Pancreas (tissue), 10 donors: ENCODE measurements at regions not wholly inside any gene's neighbourhood (a gene's known extent, or its start where the extent isn't known, plus 50 kb on each side); places are given as distances from the start of the nearest gene placed in this dataset.

Experiments used
- ATAC-seq, 4 donors: fragments of 200-7000 bp; cut with Tn5 transposase; one replicate each; pipeline versions ENCODE4 v1.8.0 to v1.9.1; 2020; ENCODE audit warnings: mild to moderate bottlenecking in 4 of 4, moderate library complexity in 4 of 4
- DNase-seq, 6 donors: peaks; one replicate each; pipeline ENCODE4 v3.0.0-alpha.2; 2020
- FAIRE-seq: peaks from 2 replicates; lab custom pipeline; 2012; peaks lifted over from hg19 to GRCh38; lab: Jason Lieb, UNC
- H3K27ac ChIP-seq, 4 donors: fragments of 200-600 bp; sonication (generic); 1 replicate in 3 of 4; 2 replicates in 1 of 4; pipeline versions ENCODE4 v1.5.0 to v1.8.0; 2020
- H3K27me3 ChIP-seq, 4 donors: fragments of 200-600 bp; one replicate each; pipeline ENCODE4 v1.8.0; 2021
- H3K36me3 ChIP-seq, 3 donors: fragments of 200-600 bp; sonication (generic) in 1 of 3; one replicate each; pipeline versions ENCODE4 v1.5.0 to v1.8.0; 2020 to 2021
- H3K4me1 ChIP-seq, 3 donors: fragments of 200-600 bp; one replicate each; pipeline ENCODE4 v1.8.0; 2021
- H3K4me3 ChIP-seq, 4 donors: fragments of 200-600 bp; sonication (generic) in 2 of 4; one replicate each; pipeline versions ENCODE4 v1.5.0 to v1.8.0; 2020 to 2021
- H3K9me3 ChIP-seq, 4 donors: fragments of 200-600 bp; one replicate each; pipeline ENCODE4 v1.8.0; 2021
- WGBS, 2 donors: extraction: QIAGEN DNeasy Blood & Tissue Kit; methylation state at CpG; one replicate each; pipeline ENCODE4 v1.1.7; 2013; 5-methylcytosine and 5-hydroxymethylcytosine counted together
- intact Hi-C, 3 donors: fragments of 100-400 bp; cut with DNase I; formaldehyde crosslinking; loops; one replicate each; pipeline versions ENCODE4 v1.11.1 to v1.14.2; 2022
- TF ChIP-seq, protein P1 (sequence below), 4 donors: fragments of 200-600 bp; sonication (generic) in 3 of 4; IDR thresholded peaks; one replicate each; pipeline versions ENCODE4 v1.5.0 to v1.8.0; 2021; ENCODE audit warnings: antibody characterized with exemption in 4 of 4
- donor health status: healthy with polysubstance abuse.
- donor health status: DM: no; HTN: no; CAD: no; lungs with moderate emphysema.
- donor health status: DM: no; HTN: no; CAD: no.
- donor health status: control.
- donor health status: control.
- donor health status: Bipolar disorder and iron deficiency.
- donor health status: DM: yes; HTN: yes; CAD: no.
- donor health status: DM: no; HTN: no; CAD: no.
- donor health status: DM: no; HTN: no; CAD: no.
- donor health status: DM: yes; HTN: yes; CAD: no.

DNA sequence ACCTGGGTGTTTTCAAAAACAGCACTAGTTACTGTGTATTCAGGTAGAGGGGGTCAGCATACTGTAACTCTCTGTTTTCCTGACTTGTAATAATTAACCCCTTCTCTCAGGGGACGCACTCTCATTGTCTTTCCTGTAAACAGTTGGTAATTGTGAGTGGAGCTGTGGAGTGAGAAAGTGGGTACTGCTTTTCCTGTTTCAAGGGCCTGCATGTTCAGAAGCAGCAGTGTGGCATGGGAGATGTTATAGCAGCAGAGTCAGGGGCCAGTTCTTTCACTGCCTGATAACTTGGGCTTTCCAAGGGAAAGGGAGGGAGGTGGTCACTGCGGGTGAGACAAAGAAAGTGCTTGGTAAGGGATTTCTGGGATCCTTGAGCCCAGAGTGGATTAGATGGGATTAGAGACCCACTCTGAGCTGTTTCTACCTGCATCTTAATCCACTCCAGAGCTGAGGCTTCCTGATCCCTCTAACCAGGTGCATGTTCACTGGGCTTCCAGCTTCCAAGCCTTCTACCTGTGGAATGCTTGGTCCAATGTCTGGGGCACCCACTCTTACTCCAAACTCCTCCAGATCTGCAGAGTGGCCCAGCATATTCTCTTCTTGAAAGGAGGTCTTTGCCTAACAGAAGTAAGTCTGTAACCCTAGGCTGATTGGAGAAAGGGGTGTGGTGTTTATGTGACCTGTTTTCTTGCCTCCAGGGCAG is 105.2 kb downstream of the RPLP1 start:
- Histone ChIP-seq H3K4me3 (no peak overlapping the region), H3K4me1 (peaks cover 12 to 39% (median 18%) of the 10 kb centered on the region in 3 donors), H3K27ac (peak overlapping the region in 3 of 4 donors; percentile 3 to 45 (median 33)), H3K9me3 (no peaks in the 10 kb centered on the region), H3K27me3 (no peaks in the 10 kb centered on the region), H3K36me3 (no peaks in the 10 kb centered on the region)
- TF ChIP-seq, protein P1, sequence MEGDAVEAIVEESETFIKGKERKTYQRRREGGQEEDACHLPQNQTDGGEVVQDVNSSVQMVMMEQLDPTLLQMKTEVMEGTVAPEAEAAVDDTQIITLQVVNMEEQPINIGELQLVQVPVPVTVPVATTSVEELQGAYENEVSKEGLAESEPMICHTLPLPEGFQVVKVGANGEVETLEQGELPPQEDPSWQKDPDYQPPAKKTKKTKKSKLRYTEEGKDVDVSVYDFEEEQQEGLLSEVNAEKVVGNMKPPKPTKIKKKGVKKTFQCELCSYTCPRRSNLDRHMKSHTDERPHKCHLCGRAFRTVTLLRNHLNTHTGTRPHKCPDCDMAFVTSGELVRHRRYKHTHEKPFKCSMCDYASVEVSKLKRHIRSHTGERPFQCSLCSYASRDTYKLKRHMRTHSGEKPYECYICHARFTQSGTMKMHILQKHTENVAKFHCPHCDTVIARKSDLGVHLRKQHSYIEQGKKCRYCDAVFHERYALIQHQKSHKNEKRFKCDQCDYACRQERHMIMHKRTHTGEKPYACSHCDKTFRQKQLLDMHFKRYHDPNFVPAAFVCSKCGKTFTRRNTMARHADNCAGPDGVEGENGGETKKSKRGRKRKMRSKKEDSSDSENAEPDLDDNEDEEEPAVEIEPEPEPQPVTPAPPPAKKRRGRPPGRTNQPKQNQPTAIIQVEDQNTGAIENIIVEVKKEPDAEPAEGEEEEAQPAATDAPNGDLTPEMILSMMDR (IDR thresholded peaks at IDR 0.05): no peak
- DNase-seq (no peak), FAIRE-seq (no peak), ATAC-seq (no peak)
- WGBS, 2 donors: 67 to 78% methylated on average over 2 of the region's 2 CpGs
- intact Hi-C loops: no loop called here

DNA sequence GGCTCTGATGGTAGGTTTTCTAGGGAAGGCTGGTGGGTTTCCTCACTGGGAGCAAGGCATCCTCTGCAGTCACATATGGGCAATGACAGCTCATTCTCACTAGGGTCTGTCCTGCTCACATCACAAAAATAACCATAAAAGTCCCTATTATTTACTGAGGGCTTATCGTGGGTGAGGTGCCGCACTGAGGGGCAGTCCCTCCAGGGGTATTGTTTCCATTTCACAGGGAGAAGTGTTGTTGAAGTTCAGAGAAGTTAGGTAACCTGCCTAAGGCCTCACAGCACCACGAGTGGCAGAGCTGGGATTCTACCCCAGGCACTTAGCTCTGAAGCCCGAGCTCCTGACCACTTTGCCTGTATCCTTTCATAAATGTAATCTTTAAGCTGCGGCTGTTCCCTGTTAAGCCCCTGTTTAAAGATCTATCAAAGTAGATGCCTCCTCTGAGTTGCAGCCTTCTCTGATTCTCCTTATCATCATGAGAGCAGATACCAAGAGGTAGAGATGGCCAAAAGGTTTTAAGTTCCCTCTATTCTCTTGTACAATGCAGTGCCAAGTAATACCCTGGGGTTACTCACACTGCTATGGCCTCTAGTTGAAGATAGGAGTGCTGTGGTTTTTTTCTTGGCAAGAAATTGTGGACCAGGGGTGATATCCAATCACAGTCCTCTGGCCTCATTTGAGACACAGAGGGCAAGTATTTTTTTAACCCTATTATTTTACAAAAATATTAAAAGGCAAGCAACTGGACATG is 107.0 kb downstream of the RPLP1 start:
- peaks cover 12 to 39% (median 19%) of the 10 kb centered on the region in 3 donors for H3K4me1 ChIP-seq
- no peaks in the 10 kb centered on the region for H3K9me3 ChIP-seq
- H3K4me3 ChIP-seq: no peak overlapping the region
- 71 to 81% methylated on average over 5 of the region's 5 CpGs for WGBS, 2 donors
- intact Hi-C loops: no loop called here
- no peaks in the 10 kb centered on the region for H3K36me3 ChIP-seq
- FAIRE-seq: no peak
- TF ChIP-seq, protein P1 (IDR thresholded peaks at IDR 0.05): no peak
- no peak for ATAC-seq
- no peak for DNase-seq
- no peaks in the 10 kb centered on the region for H3K27me3 ChIP-seq
- no peak overlapping the region for H3K27ac ChIP-seq

DNA sequence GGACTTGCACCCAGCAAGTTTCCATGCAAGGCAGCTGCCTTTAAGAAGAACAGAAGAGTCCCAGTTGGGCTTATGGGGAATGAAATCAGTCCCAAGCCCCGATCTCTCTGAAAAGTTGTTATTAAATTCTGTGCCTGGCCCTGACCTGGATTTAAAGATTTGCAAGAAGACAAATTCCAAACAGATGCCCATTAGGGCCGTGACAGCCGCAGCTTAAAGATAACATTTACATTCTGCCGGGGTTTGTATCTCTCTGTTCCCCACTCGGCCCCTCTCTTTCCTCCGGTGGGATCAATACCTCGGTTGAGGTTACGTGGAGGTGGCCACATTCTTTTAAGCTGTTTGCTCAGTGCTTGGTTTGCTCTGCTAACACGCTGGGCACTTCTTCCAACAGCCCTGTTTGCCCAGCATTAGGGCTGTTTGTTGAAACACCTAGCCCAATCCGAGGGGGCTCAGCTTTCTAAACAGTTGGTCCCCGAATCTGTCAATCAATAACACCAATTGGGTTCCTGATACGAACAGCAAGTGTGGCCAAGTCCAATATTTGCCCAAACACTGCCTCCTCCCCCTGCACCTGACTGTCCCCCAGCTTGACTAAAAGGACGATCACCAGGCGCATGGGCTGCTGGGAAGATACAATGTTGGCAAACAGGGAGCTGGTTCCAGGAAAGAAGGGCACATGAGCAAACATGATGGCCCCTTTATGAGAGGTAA is 108.6 kb downstream of the RPLP1 start:
- no peaks in the 10 kb centered on the region for H3K9me3 ChIP-seq
- peak in 3 of 6 donors; percentile 57 to 70 (median 69) for DNase-seq
- H3K36me3 ChIP-seq: no peaks in the 10 kb centered on the region
- ATAC-seq: peak; percentile 61 to 82 (median 74)
- H3K4me1 ChIP-seq: peaks cover 12 to 39% (median 19%) of the 10 kb centered on the region in 3 donors
- H3K27ac ChIP-seq: peak overlapping the region in 3 of 4 donors; percentile 38 to 63 (median 50)
- TF ChIP-seq, protein P1 (IDR thresholded peaks at IDR 0.05): no peak
- no peak for FAIRE-seq
- peak overlapping the region in 1 of 4 donors; percentile 13 for H3K4me3 ChIP-seq
- 10 to 15% methylated on average over 14 of the region's 14 CpGs for WGBS, 2 donors
- intact Hi-C loops: no loop called here
- no peaks in the 10 kb centered on the region for H3K27me3 ChIP-seq

DNA sequence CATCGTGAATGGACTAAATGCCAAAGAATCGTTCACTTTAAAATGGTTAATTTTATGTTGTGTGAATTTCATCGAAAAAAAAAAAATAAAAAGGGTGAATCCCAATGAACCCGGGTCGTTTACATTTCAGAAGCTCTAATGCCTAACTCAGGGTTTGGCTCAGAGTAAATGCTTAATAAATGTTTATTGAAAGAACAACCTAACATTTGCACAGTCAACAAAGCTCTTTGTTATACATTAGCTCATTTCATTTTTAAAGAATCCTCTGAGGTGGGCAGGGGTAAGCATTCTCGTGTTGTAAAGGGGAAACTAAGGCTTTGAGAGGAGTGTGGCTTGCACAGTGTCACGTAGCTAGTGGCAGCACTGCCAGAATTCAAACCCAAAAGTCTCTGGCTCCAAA is 109.5 kb downstream of the RPLP1 start:
- no peak for DNase-seq
- Histone ChIP-seq H3K4me1 (peaks cover 12 to 36% (median 19%) of the 10 kb centered on the region in 3 donors), H3K27me3 (no peaks in the 10 kb centered on the region), H3K4me3 (peak overlapping the region in 1 of 4 donors; percentile 1), H3K36me3 (no peaks in the 10 kb centered on the region), H3K9me3 (no peaks in the 10 kb centered on the region), H3K27ac (peak overlapping the region; percentile 13 to 63 (median 44))
- 10 to 15% methylated on average over 7 of the region's 7 CpGs for WGBS, 2 donors
- TF ChIP-seq, protein P1 (IDR thresholded peaks at IDR 0.05): no peak
- FAIRE-seq: no peak
- intact Hi-C loops: no loop called here
- ATAC-seq: peak; percentile 3 to 37 (median 16)
